H9 (cell line): ENCODE measurements at regions not wholly inside any gene's neighbourhood (a gene's known extent, or its start where the extent isn't known, plus 50 kb on each side); places are given as distances from the start of the nearest gene placed in this dataset.

Experiments
- DNase-seq: peaks from one replicate; pipeline ENCODE4 v3.0.0-alpha.2; 2017
- H2AFZ ChIP-seq: one replicate; pipeline ENCODE4 v1.6.1; 2013; ENCODE audit warnings: mild to moderate bottlenecking, low read length, control low read depth, moderate library complexity
- H2AK5ac ChIP-seq: 2 replicates; pipeline ENCODE4 v1.6.1; 2013; ENCODE audit warnings: low read length, control low read depth, mixed read lengths; ENCODE audit not compliant: insufficient read length
- H2BK120ac ChIP-seq: one replicate; pipeline ENCODE4 v1.6.1; 2013; ENCODE audit warnings: low read depth, mild to moderate bottlenecking, low read length, control low read depth, inconsistent platforms; ENCODE audit not compliant: poor library complexity, severe bottlenecking
- H2BK12ac ChIP-seq: 2 replicates; pipeline ENCODE4 v1.6.1; 2013; ENCODE audit warnings: low read length, control low read depth, mixed read lengths, low read depth; ENCODE audit not compliant: insufficient read length
- H2BK15ac ChIP-seq: 2 replicates; pipeline ENCODE4 v1.6.1; 2013; ENCODE audit warnings: low read depth, low read length, control low read depth
- H2BK20ac ChIP-seq: one replicate; pipeline ENCODE4 v1.6.1; 2013; ENCODE audit warnings: low read depth, mild to moderate bottlenecking, low read length, control low read depth, inconsistent platforms; ENCODE audit not compliant: poor library complexity, severe bottlenecking
- H2BK5ac ChIP-seq: 2 replicates; pipeline ENCODE4 v1.6.1; 2013; ENCODE audit warnings: low read length, control low read depth, mixed read lengths; ENCODE audit not compliant: insufficient read length
- H3K14ac ChIP-seq: 2 replicates; pipeline ENCODE4 v1.6.1; 2013; ENCODE audit warnings: low read length, control low read depth; ENCODE audit not compliant: insufficient read depth
- H3K18ac ChIP-seq: 2 replicates; pipeline ENCODE4 v1.6.1; 2013; ENCODE audit warnings: low read depth, mild to moderate bottlenecking, mixed read lengths, low read length, control low read depth; ENCODE audit not compliant: insufficient read length
- H3K23ac ChIP-seq: 2 replicates; pipeline ENCODE4 v1.6.1; 2013; ENCODE audit warnings: low read length, control low read depth, mixed read lengths, low read depth; ENCODE audit not compliant: insufficient read length
- H3K23me2 ChIP-seq: 2 replicates; pipeline ENCODE4 v1.6.1; 2013; ENCODE audit warnings: low read depth, mild to moderate bottlenecking, mixed read lengths, low read length, control low read depth; ENCODE audit not compliant: insufficient read length, poor library complexity, severe bottlenecking
- H3K27ac ChIP-seq: 2 replicates; pipeline ENCODE4 v1.5.1; 2013; ENCODE audit warnings: low read length, control low read depth, mixed read lengths, low read depth; ENCODE audit not compliant: insufficient read length
- H3K27me3 ChIP-seq: 2 replicates; pipeline ENCODE4 v1.6.1; 2013; ENCODE audit warnings: low read length, control low read depth, inconsistent platforms; ENCODE audit not compliant: insufficient read depth
- H3K4ac ChIP-seq: 2 replicates; pipeline ENCODE4 v1.6.1; 2013; ENCODE audit warnings: low read depth, mild to moderate bottlenecking, control low read depth, inconsistent platforms, low read length, moderate library complexity
- H3K4me1 ChIP-seq: 2 replicates; pipeline ENCODE4 v1.6.1; 2013; ENCODE audit warnings: low read length, control low read depth, inconsistent platforms; ENCODE audit not compliant: insufficient read depth
- H3K4me2 ChIP-seq: 2 replicates; pipeline ENCODE4 v1.6.1; 2013; ENCODE audit warnings: low read length, control low read depth, mixed read lengths; ENCODE audit not compliant: insufficient read length, insufficient read depth
- H3K56ac ChIP-seq: 2 replicates; pipeline ENCODE4 v1.6.1; 2013; ENCODE audit warnings: low read depth, mild to moderate bottlenecking, mixed read lengths, low read length, control low read depth; ENCODE audit not compliant: insufficient read length
- H3K79me1 ChIP-seq: 2 replicates; pipeline ENCODE4 v1.6.1; 2013; ENCODE audit warnings: low read depth, mild to moderate bottlenecking, moderate library complexity, low read length, control low read depth, inconsistent platforms; ENCODE audit not compliant: insufficient read depth, poor library complexity, severe bottlenecking
- H3K79me2 ChIP-seq: 2 replicates; pipeline ENCODE4 v1.6.1; 2013; ENCODE audit warnings: low read length, control low read depth, inconsistent platforms; ENCODE audit not compliant: insufficient read depth
- H3K9ac ChIP-seq: 2 replicates; pipeline ENCODE4 v1.6.1; 2013; ENCODE audit warnings: low read length, control low read depth, mixed read lengths; ENCODE audit not compliant: insufficient read length; ENCODE audit errors: extremely low read depth
- H3K9me3 ChIP-seq: one replicate; pipeline ENCODE4 v1.6.1; 2013; ENCODE audit warnings: low read depth, low read length, inconsistent platforms; ENCODE audit not compliant: control insufficient read depth
- H3T11ph ChIP-seq: one replicate; pipeline ENCODE4 v1.6.1; 2013; ENCODE audit warnings: mild to moderate bottlenecking, low read length, control low read depth, inconsistent platforms
- H4K20me1 ChIP-seq: one replicate; pipeline ENCODE4 v1.6.1; 2013; ENCODE audit not compliant: control insufficient read depth, insufficient read length, insufficient read depth
- H4K5ac ChIP-seq: 2 replicates; pipeline ENCODE4 v1.6.1; 2013; ENCODE audit warnings: low read depth, mild to moderate bottlenecking, mixed read lengths, low read length, control low read depth; ENCODE audit not compliant: insufficient read length
- H4K8ac ChIP-seq: replicated peaks from 2 replicates; pipeline ENCODE4 v1.6.1; 2013; ENCODE audit warnings: low read length, control low read depth, mixed read lengths, low read depth; ENCODE audit not compliant: insufficient read length
- H4K91ac ChIP-seq: 2 replicates; pipeline ENCODE4 v1.6.1; 2013; ENCODE audit warnings: low read depth, mild to moderate bottlenecking, moderate library complexity, mixed read lengths, low read length, control low read depth; ENCODE audit not compliant: insufficient read length
- H3K27ac Mint-ChIP-seq, 3 experiments: 2 replicates in 2 of 3; 3 replicates in 1 of 3; pipeline ENCODE4 v1.8.0; 2020 to 2021; ENCODE audit warnings: mixed read lengths in 3 of 3, mild to moderate bottlenecking in 1 of 3, moderate library complexity in 1 of 3
- H3K27me3 Mint-ChIP-seq: 2 replicates; pipeline ENCODE4 v1.8.0; 2021; ENCODE audit warnings: low read depth, mild to moderate bottlenecking, moderate library complexity, mixed read lengths
- H3K36me3 Mint-ChIP-seq, 3 experiments: 2 replicates in 2 of 3; 3 replicates in 1 of 3; pipeline ENCODE4 v1.8.0; 2020 to 2021; ENCODE audit warnings: low read depth in 3 of 3, mixed read lengths in 3 of 3; ENCODE audit not compliant: insufficient read depth in 1 of 3
- H3K4me1 Mint-ChIP-seq, 2 experiments: 2 replicates each; pipeline ENCODE4 v1.8.0; 2020; ENCODE audit warnings: mixed read lengths in 2 of 2
- H3K4me3 Mint-ChIP-seq, 2 experiments: 2 replicates in 1 of 2; 3 replicates in 1 of 2; pipeline ENCODE4 v1.8.0; 2020 to 2021; ENCODE audit warnings: mild to moderate bottlenecking in 2 of 2, mixed read lengths in 2 of 2, moderate library complexity in 1 of 2
- H3K9me3 Mint-ChIP-seq, 2 experiments: 2 replicates in 1 of 2; 3 replicates in 1 of 2; pipeline ENCODE4 v1.8.0; 2020; ENCODE audit warnings: mild to moderate bottlenecking in 2 of 2, mixed read lengths in 2 of 2, moderate library complexity in 1 of 2
- WGBS: extraction: QIAGEN DNeasy Blood & Tissue Kit; methylation state at CpG from one replicate; pipeline ENCODE4 v1.1.7; 2013; ENCODE audit warnings: missing lambda C conversion rate, low lambda C conversion rate, mixed read lengths; ENCODE audit not compliant: insufficient read length; ENCODE audit errors: extremely low coverage; 5-methylcytosine and 5-hydroxymethylcytosine counted together
- TF ChIP-seq, protein P1 (sequence below): fragments of 200-600 bp; sonication (generic); conservative IDR thresholded peaks from 3 replicates; pipeline ENCODE4 v1.8.0; 2021; ENCODE audit warnings: antibody characterized with exemption, mild to moderate bottlenecking

GRCh38 chrX:20393944-20394343 lies 127.2 kb upstream of the RPS6KA3 start:
- Histone ChIP-seq H4K20me1 (no peaks in the 10 kb centered on the region), H2BK5ac (no peak overlapping the region), H3K9ac (no peak overlapping the region), H3K9me3 (peaks cover 17% of the 10 kb centered on the region), H3K79me1 (no peaks in the 10 kb centered on the region), H4K5ac (no peak overlapping the region), H3K23ac (no peak overlapping the region), H2AK5ac (no peak overlapping the region), H2BK120ac (no peak overlapping the region), H2BK12ac (no peak overlapping the region), H3K27ac (no peak overlapping the region), H2BK15ac (no peak overlapping the region), H4K8ac (no peak overlapping the region), H2AFZ (no peak overlapping the region), H3K14ac (no peak overlapping the region), H3K4me2 (no peak overlapping the region), H3K23me2 (no peaks in the 10 kb centered on the region), H3K4me1 (no peaks in the 10 kb centered on the region), H3K18ac (no peak overlapping the region), H3K4ac (no peak overlapping the region), H4K91ac (no peak overlapping the region), H3K27me3 (no peaks in the 10 kb centered on the region), H3K79me2 (no peaks in the 10 kb centered on the region), H3T11ph (no peak overlapping the region), H3K56ac (no peak overlapping the region), H2BK20ac (no peak overlapping the region)
- Mint-ChIP-seq H3K4me3 (no peak overlapping the region), H3K27ac (no peak overlapping the region), H3K4me1 (no peaks in the 10 kb centered on the region), H3K27me3 (no peaks in the 10 kb centered on the region; the same call in 1 of the 2 replicates), H3K9me3 (peaks cover 55 to 60% of the 10 kb centered on the region in 2 experiments), H3K36me3 (peaks cover 0 to 3% (median 0%) of the 10 kb centered on the region in 3 experiments; a peak in 2 of 7 replicates)
- TF ChIP-seq, protein P1, sequence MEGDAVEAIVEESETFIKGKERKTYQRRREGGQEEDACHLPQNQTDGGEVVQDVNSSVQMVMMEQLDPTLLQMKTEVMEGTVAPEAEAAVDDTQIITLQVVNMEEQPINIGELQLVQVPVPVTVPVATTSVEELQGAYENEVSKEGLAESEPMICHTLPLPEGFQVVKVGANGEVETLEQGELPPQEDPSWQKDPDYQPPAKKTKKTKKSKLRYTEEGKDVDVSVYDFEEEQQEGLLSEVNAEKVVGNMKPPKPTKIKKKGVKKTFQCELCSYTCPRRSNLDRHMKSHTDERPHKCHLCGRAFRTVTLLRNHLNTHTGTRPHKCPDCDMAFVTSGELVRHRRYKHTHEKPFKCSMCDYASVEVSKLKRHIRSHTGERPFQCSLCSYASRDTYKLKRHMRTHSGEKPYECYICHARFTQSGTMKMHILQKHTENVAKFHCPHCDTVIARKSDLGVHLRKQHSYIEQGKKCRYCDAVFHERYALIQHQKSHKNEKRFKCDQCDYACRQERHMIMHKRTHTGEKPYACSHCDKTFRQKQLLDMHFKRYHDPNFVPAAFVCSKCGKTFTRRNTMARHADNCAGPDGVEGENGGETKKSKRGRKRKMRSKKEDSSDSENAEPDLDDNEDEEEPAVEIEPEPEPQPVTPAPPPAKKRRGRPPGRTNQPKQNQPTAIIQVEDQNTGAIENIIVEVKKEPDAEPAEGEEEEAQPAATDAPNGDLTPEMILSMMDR, result no peak
- no CpG with 5 or more reads among the region's 1 CpG for WGBS
- DNase-seq, result no peak
